GM19239 (cell line): ENCODE measurements at regions not wholly inside any gene's neighbourhood (a gene's known extent, or its start where the extent isn't known, plus 50 kb on each side); places are given as distances from the start of the nearest gene placed in this dataset.
"Not testable (repeated sequence)": the region's sequence is repeated elsewhere in the genome, so short reads cannot be mapped to it uniquely, and the experiment has no call there.

Experiments used
- DNase-seq: peaks from one replicate; pipeline ENCODE4 v3.0.0; 2011; ENCODE audit warnings: low spot score; ENCODE audit not compliant: insufficient read length
- FAIRE-seq: peaks from 2 replicates; lab custom pipeline; 2011; peaks lifted over from hg19 to GRCh38; lab: Jason Lieb, UNC

DNA sequence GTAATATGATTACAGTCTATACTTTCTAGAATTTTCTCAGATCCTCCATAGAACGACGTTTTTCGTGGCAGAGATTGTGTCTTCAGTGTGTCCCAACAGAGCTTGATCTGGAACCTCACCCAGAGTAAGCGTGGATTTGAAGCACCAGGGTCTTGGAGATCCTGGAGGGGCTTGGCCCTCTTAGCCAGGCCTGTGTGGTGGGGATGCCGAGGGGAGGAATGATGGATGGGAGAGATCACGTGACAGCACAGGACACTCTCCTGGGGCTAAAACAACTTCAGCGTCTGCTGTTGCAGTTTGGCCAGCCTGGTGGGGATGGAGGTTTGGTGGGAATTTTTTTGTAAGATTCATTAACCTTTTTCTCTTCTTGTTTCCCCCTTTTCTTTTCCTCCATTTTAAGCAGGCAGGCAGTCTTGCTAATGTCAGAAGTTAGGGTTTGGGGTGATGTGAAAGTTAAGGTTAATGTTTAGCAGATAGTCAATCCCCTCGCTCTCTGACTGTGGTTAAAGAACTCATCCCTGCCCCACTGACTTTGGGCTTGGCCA lies 100.7 kb upstream of the SULF2 start:
- no peak for FAIRE-seq
- DNase-seq = no peak

- FAIRE-seq, DNase-seq: not testable (repeated sequence)
Measured at GRCh38 chr20:47883940-47884339, 98.7 kb upstream of the SULF2 start.

DNA sequence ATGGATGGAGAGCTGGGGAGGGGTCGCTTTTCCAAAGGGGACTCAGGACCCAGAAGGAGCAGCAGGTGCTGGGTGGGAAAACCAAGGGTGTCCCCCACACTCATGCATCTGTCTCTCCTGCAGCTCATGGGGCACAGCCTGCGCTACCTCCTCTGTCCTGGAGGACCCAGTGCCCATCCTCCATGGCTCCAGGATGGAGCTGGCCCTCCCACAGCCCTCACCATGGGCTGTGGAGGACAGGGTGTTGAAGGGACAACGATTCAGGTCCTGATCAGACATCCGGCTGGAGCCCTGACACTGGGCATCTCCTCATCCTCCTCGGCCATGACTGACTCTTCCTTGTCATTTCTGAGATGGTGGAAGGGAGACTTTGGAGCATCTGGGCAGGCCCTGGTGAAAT lies 97.9 kb upstream of the SULF2 start:
- DNase-seq (no peak), FAIRE-seq (no peak)

DNA sequence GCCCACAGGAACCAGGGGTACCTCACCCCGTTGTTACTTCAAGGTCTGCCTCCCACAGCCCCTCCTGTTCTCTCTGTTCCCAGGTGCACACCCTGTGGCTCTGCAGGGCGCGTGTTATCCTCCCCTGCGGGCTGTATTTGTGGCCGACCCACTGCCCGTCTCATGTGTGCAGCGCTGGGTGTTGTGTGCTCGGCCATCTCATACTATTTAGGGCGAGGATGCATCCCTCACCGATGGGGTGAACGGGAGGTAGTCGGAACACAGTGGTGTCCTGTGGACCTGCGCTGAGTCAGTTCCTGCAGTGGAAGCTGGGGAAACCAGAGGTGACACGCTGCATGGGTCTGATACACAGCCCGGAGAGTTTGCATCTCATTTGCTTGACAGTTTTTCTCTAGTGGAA lies 94.5 kb upstream of the SULF2 start:
- no peak for FAIRE-seq

DNA sequence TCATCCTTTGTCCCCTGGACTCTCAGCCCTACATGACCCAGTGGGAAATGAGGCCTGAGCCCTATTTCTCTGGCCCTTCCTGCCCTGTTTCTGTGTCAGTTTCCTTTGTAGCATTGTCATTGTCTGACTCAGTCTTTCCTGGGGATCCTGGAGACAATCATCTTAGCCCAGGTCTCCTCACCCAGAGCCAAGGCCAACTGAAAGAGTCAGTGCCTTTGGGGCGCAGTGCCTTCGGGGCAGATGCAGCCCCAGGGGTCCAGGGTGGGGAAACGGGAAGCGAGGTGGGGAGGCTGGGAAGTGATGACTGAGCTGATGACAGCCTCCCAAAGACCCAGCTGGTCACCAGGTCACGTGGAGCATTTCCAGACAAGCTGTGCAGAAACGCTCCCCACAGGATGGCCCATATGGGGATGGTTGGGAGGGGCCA lies 93.3 kb upstream of the SULF2 start:
- DNase-seq (no peak), FAIRE-seq (no peak)

More for the DNA sequence above, 94.5 kb upstream of the SULF2 start:
- DNase-seq = no peak

GRCh38 chr20:47876311-47877088 lies 91.2 kb upstream of the SULF2 start:
- no peak for DNase-seq
- no peak for FAIRE-seq

DNA sequence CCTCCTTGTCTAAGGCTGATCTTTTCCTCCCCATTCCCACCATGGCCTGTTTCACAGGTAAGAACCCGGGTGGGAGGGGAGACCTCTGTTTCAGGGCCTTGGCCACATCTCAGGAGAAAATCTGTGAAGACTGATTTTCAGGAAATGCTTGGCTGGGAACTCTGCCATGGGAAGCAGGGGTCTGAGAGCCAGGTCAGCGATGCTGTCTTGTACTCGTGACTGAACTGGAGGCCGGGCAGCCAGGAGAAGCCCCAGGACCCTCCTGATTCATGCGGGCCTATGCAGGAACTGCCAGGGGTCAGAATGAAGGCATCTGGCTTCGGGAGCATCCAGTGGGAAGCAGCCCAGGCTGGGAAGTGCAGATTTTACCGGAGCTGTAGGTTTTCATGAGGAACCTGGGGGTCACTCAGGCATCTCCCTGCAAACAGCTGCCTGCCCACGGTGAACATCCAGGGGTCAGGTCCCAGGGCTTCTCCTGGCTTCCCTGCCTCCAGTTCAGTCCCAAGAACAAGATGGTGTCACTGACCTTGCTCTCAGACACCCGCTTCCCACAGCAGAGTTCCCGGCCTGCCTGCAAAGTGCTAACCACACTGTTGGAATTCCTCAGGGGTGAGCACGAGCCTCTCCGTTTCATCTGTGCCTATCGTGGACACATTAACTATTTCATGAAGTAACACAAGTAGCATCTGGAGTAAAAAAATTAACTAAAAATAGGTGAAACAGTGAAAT lies 90.2 kb upstream of the SULF2 start:
- DNase-seq = no peak

DNA sequence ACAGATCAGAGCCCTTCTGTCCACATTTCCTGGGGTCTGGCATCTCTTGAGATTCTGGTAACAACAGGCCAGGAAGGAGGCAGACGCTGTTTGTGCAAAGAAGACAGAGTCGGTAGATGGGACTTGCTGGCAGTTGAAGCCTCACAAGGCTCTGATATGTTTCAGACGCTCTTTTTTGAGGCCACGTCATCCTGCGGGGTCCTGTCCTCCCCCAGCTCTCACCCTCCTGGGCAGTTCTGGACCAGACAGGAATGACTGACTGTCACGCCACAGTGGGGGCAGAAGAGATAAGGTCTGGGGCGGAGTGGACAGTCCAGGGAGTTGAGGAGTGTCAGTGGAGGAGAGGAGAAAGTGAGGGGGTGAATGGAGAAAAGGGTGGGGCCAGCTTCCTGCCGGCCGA lies 87.1 kb upstream of the SULF2 start:
- FAIRE-seq (no peak), DNase-seq (no peak)

More for the DNA sequence above, 90.2 kb upstream of the SULF2 start:
- FAIRE-seq = no peak

- DNase-seq = no peak
- no peak for FAIRE-seq
Measured at GRCh38 chr20:47870475-47870874, 85.2 kb upstream of the SULF2 start.

- FAIRE-seq = no peak
- DNase-seq = no peak
Measured at GRCh38 chr20:47868744-47869143, 83.5 kb upstream of the SULF2 start.

DNA sequence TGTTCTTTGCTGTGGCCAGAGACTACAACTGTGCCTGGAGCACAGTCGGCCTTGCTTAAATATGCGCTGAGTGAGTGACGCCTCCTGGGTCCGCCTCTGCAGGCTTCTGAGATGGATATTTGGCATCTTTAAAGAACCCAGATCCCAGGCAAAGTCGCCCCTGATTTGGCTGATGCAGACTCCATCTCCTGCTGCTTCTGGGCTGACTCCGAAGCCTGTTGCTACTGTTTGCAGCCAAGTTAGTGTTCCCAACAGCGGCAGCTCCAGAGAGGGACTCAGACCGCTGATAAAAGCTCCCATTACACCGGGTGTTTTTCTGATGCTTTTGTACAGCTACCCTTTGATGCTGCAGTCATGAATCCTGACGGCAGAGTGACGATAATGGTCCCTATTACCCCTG lies 83.0 kb upstream of the SULF2 start:
- no peak for FAIRE-seq
- DNase-seq = no peak

DNA sequence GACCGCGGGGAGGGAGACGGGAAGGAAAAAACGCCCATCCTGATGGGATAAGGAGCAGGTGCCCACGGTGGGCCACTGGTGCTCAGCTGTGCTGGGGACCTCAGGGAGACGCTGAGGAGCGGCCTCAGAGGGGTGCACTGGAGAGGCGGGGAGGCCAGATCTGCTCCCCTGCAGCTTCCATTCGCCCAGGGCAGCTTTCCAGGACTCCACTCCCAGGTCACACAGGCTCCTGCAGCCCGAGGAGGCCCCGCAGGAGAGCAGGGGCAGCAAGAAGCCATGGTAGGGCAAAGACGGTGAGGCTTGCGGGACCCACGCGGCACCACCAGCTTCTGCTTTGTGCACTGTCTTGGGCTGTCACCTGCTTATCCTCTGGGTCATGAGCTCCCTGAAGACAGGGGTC lies 82.5 kb upstream of the SULF2 start:
- FAIRE-seq (no peak), DNase-seq (no peak)

- FAIRE-seq = no peak
- no peak for DNase-seq
Measured at GRCh38 chr20:47866480-47866879, 81.2 kb upstream of the SULF2 start.

GRCh38 chr20:47865912-47866311 lies 80.6 kb upstream of the SULF2 start:
- DNase-seq (no peak), FAIRE-seq (no peak)

DNA sequence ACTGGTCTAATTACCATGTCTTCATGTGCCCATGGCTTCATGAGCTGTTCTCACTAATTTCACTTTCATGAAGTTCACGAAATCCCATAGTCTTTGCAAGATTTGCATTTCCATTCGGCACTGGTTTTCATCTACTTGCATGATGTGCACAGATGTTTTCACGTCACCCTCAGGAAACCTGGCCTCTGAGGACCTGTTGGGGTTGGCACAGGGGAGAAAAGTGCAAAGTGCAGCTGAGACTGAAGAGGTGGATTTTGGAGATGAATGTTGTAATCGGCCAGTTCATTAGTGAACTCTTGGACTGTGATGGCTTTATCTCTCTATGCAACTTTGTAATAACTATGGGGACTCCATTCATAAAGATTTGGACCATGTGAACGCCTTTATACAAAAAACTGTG lies 80.2 kb upstream of the SULF2 start:
- FAIRE-seq = no peak
- DNase-seq = no peak

- no peak for DNase-seq
- no peak for FAIRE-seq
Measured at GRCh38 chr20:47863981-47864380, 78.7 kb upstream of the SULF2 start.

GRCh38 chr20:47863315-47863965 lies 78.2 kb upstream of the SULF2 start:
- FAIRE-seq (no peak), DNase-seq (no peak)

DNA sequence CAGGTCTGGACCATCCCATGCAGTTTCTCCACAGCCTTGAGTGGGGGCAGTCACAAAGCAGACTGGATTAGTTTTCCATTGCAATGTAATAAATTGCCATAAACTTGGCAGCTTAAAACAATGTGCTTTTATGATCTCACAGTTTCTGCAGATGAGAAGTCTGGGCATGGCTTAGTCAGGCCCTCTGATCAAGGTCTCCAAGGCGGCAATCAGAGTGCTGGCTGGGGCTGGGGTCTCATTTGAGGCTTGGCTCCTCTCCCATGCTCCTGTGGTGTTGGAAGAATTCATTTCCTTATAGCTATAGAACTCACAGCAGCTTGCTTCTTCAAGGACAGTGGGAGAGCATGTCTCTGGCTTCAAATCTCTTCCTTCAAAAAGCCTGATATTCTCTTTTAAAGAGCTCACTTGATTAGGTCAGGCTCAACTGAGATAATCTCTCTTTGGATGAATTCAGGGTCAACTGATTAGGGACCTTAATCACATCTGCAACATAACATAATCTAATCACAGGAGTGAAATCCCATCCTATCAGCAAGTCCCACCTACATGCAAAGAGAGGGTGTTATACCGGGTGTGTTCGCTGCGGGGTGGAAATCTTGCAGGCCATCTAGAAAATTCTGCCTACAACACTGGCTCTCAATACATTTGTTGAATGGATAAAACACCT lies 77.4 kb upstream of the SULF2 start:
- no peak for DNase-seq
- no peak for FAIRE-seq

DNA sequence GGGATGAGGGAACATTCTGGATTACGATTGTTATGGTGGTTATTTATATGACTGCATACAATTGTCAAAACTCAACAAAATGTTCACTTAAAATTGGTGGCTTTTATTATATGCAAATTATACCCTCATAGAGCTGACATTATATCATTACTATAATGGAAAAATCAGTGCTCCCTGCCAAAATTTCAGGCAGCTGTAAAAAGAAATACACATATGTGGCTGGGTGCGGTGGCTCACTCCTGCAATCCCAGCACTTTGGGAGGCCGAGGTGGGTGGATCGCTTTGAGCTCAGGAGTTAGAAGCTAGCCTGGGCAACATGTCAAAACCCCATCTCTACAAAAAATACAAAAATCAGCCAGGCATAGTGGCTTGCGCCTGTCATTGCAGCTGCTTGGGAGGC lies 75.8 kb upstream of the SULF2 start:
- no peak for DNase-seq
- no peak for FAIRE-seq

DNA sequence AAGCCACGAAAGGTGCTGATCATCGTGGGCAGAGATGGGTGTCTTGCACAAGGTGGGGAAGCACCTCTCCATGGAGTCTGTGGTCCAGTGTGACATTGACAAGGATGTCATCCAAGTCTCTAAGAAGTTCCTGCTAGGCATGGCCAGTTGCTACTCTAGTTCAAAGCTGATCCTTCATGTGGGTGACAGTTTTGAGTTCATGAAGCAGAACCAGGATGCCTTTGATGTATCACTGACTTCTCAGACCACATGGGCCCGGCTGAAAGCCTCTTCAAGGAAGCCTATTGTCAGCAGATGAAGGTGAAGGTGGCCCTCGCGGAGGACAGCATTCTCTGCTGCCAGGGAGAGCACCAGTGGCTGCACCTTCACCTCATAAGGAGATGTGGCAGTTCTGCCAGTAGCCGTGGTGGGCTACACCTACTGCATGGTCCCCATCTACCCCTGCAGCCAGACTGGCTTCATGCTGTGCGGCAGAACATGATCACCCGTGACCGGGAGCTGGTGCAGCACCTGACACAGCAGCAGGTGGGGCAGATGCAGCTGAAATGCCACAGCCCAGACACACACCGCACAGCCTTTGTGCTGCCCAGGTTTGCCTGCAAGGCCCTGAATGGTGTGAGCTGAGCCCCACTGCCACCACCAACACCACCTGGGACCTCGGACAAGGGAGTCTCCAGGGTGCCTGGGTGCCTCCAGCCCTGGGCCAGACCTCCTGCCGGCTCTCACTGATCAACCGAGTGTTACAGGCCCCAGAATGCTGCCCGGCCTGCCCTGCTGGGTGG lies 75.0 kb upstream of the SULF2 start:
- FAIRE-seq = no peak
- no peak for DNase-seq
